CD4-positive, CD25-positive, alpha-beta regulatory T cell (primary cell): ENCODE measurements at regions not wholly inside any gene's neighbourhood (a gene's known extent, or its start where the extent isn't known, plus 50 kb on each side); places are given as distances from the start of the nearest gene placed in this dataset.

ENCODE experiments used
- ATAC-seq, 2 donors: fragments of 150-1000 bp; cut with Tn5 transposase; one replicate each; pipeline ENCODE4 v1.10.0; 2021; ENCODE audit warnings: low read depth in 2 of 2, moderate number of reproducible peaks in 2 of 2, moderate library complexity in 1 of 2
- DNase-seq, 3 donors: peaks; one replicate each; pipeline versions ENCODE4 v3.0.0 to v3.0.0-alpha.2; 2012 to 2022; ENCODE audit warnings: mixed read lengths in 1 of 3
- H3K27ac ChIP-seq: one replicate; pipeline ENCODE4 v1.7.0; 2013; ENCODE audit warnings: mild to moderate bottlenecking, low read length; ENCODE audit not compliant: insufficient read depth, poor library complexity, severe bottlenecking
- H3K27me3 ChIP-seq: one replicate; pipeline ENCODE4 v1.7.0; 2013; ENCODE audit warnings: low read length; ENCODE audit not compliant: control insufficient read depth, insufficient read depth
- H3K36me3 ChIP-seq: one replicate; pipeline ENCODE4 v1.7.0; 2013; ENCODE audit warnings: mild to moderate bottlenecking, low read length, moderate library complexity; ENCODE audit not compliant: control insufficient read depth, insufficient read depth
- H3K4me1 ChIP-seq: 2 replicates; pipeline ENCODE4 v1.7.0; 2013; ENCODE audit warnings: mild to moderate bottlenecking, low read length; ENCODE audit not compliant: insufficient read depth, control insufficient read depth, poor library complexity, severe bottlenecking
- H3K4me3 ChIP-seq: one replicate; pipeline ENCODE4 v1.7.0; 2013; ENCODE audit warnings: low read depth, mild to moderate bottlenecking, low read length, moderate library complexity
- H3K9me3 ChIP-seq, 2 experiments: 1 replicate in 1 of 2; 2 replicates in 1 of 2; pipeline ENCODE4 v1.7.0; 2013; ENCODE audit warnings: low read length in 2 of 2, mild to moderate bottlenecking in 1 of 2, moderate library complexity in 1 of 2; ENCODE audit not compliant: control insufficient read depth in 2 of 2
- H3K27ac Mint-ChIP-seq, 3 donors: one replicate each; pipeline ENCODE4 v1.8.0; 2020 to 2022; ENCODE audit warnings: mild to moderate bottlenecking in 3 of 3, mixed read lengths in 3 of 3, moderate library complexity in 2 of 3
- H3K27me3 Mint-ChIP-seq: one replicate; pipeline ENCODE4 v1.8.0; 2022; ENCODE audit warnings: mild to moderate bottlenecking, mixed read lengths
- H3K36me3 Mint-ChIP-seq: one replicate; pipeline ENCODE4 v1.8.0; 2020; ENCODE audit warnings: mixed read lengths
- H3K4me1 Mint-ChIP-seq, 4 donors: one replicate each; pipeline ENCODE4 v1.8.0; 2020 to 2022; ENCODE audit warnings: mixed read lengths in 4 of 4, mild to moderate bottlenecking in 1 of 4
- H3K4me3 Mint-ChIP-seq, 4 donors: one replicate each; pipeline ENCODE4 v1.8.0; 2020 to 2022; ENCODE audit warnings: mild to moderate bottlenecking in 4 of 4, mixed read lengths in 4 of 4, moderate library complexity in 3 of 4
- H3K9me3 Mint-ChIP-seq, 7 donors: one replicate each; pipeline ENCODE4 v1.8.0; 2020 to 2022; ENCODE audit warnings: mixed read lengths in 7 of 7, mild to moderate bottlenecking in 3 of 7, moderate library complexity in 2 of 7

DNA sequence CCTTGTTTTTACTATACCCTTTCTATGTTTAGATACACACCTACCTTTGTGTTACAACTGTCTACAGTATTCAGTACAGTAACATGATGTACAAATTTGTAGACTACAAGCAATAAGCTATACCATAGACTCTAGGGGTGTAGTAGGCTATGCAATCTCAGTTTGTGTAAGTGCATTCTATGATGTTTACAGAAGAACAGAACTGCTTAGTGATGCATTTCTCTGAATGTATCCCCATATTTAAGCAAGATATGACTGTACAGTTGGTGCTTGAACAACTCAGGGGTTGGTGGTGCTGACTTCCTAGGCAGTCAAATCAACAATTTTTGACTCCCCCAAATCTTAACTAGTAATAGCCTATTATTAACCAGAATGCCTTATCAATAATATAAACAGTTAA is 467.1 kb upstream of the TGFBR2 start:
- DNase-seq = no peak
- Mint-ChIP-seq H3K9me3 (peaks cover 0 to 14% (median 3%) of the 10 kb centered on the region in 7 donors), H3K27ac (no peak overlapping the region), H3K4me1 (peaks cover 0 to 5% (median 0%) of the 10 kb centered on the region in 4 donors), H3K36me3 (no peaks in the 10 kb centered on the region), H3K4me3 (no peak overlapping the region), H3K27me3 (no peaks in the 10 kb centered on the region)
- Histone ChIP-seq H3K4me3 (no peak overlapping the region), H3K36me3 (no peaks in the 10 kb centered on the region), H3K4me1 (no peaks in the 10 kb centered on the region), H3K27me3 (no peaks in the 10 kb centered on the region), H3K27ac (no peak overlapping the region), H3K9me3 (no peaks in the 10 kb centered on the region)
- ATAC-seq = no peak

DNA sequence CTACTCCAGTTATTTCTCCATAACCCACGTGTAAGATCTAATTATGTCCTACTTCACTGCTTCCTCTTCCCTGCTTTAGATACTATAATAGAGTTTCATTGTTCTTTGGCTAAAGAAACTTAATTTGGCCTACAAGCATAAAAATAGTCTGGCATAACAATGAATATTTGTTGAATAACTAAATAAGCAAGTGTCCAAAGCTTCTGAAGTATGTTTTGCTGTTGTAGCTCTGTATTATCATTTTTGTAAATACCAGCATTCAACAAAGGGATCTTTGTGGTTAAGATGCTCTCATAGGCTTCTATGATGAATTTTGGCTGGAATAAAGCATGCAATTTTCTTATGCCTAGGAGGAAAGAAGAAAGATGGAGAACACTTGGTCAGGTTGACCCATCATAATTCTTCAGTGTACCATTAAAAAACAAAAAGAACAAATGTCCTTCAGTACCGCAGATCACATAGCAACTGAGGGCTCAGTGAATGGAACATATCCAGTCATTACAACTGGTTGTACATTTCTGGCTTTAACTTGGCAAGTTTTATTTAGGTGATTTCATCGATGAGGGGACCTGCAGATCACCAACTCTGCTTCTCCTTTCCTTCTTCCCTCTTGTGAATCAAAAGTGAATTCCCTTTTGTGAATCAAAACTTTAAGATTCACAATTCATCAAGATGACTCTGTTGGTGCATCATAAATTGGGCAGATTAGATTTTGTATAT is 465.9 kb upstream of the TGFBR2 start:
- Histone ChIP-seq H3K27ac (no peak overlapping the region), H3K9me3 (no peaks in the 10 kb centered on the region), H3K4me1 (no peaks in the 10 kb centered on the region), H3K4me3 (no peak overlapping the region), H3K27me3 (no peaks in the 10 kb centered on the region), H3K36me3 (no peaks in the 10 kb centered on the region)
- H3K9me3 Mint-ChIP-seq = peaks cover 0 to 14% (median 3%) of the 10 kb centered on the region in 7 donors
- H3K4me3 Mint-ChIP-seq = no peak overlapping the region
- no peak overlapping the region for H3K27ac Mint-ChIP-seq
- no peak for DNase-seq
- peaks cover 0 to 5% (median 0%) of the 10 kb centered on the region in 4 donors for H3K4me1 Mint-ChIP-seq
- H3K27me3 Mint-ChIP-seq = no peaks in the 10 kb centered on the region
- H3K36me3 Mint-ChIP-seq = no peaks in the 10 kb centered on the region
- no peak for ATAC-seq

DNA sequence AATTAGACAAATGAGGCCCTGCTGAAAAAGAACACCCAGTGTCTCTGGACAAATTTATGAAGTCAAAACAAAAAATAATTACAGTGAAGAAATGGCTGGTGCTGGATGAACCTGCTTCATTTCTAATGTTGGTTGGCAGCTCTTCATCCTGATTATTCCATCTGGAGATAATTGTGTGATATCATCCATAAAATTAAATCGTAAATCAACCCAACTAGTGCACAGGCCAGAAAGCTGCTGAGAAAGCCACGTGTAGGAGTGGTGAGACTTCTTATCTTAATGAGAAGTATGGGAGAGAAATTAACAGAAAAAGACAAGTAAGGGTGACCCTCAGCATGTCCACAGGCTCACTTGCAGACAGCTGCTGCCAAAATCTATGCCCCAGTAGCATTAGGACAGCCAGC is 465.2 kb upstream of the TGFBR2 start:
- H3K4me3 ChIP-seq = no peak overlapping the region
- H3K4me1 ChIP-seq = no peaks in the 10 kb centered on the region
- no peak overlapping the region for H3K27ac ChIP-seq
- H3K27me3 ChIP-seq = no peaks in the 10 kb centered on the region
- Mint-ChIP-seq H3K27me3 (no peaks in the 10 kb centered on the region), H3K4me1 (peaks cover 0 to 5% (median 0%) of the 10 kb centered on the region in 4 donors), H3K4me3 (no peak overlapping the region), H3K27ac (no peak overlapping the region), H3K36me3 (no peaks in the 10 kb centered on the region), H3K9me3 (peaks cover 0 to 10% (median 2%) of the 10 kb centered on the region in 7 donors)
- H3K36me3 ChIP-seq = no peaks in the 10 kb centered on the region
- no peaks in the 10 kb centered on the region for H3K9me3 ChIP-seq
- ATAC-seq (no peak), DNase-seq (no peak)

DNA sequence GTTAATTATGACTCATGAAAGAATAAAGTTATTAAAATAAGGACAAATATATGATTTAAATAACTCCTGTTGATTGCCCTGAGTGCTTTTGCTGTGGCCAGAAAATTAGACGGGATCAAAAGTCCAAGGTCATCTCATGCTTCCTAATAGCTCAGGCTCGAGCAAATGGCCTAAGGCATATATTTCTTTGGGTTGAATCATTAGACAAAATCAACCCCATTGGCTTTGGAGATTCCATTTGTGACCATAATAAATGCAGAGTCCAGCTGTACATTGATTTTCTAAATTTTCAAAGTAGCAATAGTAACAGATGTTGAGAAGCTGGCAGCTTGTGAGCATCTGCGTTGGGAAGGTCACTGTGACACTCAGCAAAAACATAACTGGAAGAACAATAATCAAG is 464.5 kb upstream of the TGFBR2 start:
- H3K9me3 Mint-ChIP-seq = peaks cover 0 to 3% (median 0%) of the 10 kb centered on the region in 7 donors
- H3K4me3 Mint-ChIP-seq = no peak overlapping the region
- Histone ChIP-seq H3K9me3 (no peaks in the 10 kb centered on the region), H3K27me3 (no peaks in the 10 kb centered on the region), H3K36me3 (no peaks in the 10 kb centered on the region), H3K4me1 (no peaks in the 10 kb centered on the region), H3K27ac (no peak overlapping the region), H3K4me3 (no peak overlapping the region)
- ATAC-seq (no peak), DNase-seq (no peak)
- no peaks in the 10 kb centered on the region for H3K36me3 Mint-ChIP-seq
- H3K27me3 Mint-ChIP-seq = no peaks in the 10 kb centered on the region
- peaks cover 0 to 5% (median 0%) of the 10 kb centered on the region in 4 donors for H3K4me1 Mint-ChIP-seq
- H3K27ac Mint-ChIP-seq = no peak overlapping the region

DNA sequence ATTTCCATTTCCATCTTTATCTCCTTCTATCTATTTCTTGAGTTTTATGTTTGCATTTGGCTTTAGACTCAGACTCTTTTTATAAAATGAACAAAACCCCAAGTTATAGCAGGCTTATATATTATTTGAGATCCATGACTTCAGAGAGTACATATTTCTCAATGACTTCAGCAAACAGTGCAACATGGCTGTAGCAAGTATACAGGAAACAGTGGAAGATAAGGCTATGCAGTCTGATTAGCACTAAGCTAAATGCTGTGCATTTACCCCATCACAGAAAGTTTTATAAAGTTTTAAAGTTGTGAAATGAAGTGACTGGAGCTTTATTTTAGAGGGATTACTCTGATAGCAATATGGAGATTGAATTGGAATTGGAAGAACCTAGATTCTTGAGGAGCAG is 463.5 kb upstream of the TGFBR2 start:
- H3K27me3 Mint-ChIP-seq = no peaks in the 10 kb centered on the region
- DNase-seq (no peak), ATAC-seq (no peak)
- H3K27ac Mint-ChIP-seq = no peak overlapping the region
- H3K9me3 Mint-ChIP-seq = peaks cover 0 to 3% (median 0%) of the 10 kb centered on the region in 7 donors
- no peak overlapping the region for H3K4me3 Mint-ChIP-seq
- no peaks in the 10 kb centered on the region for H3K36me3 Mint-ChIP-seq
- Histone ChIP-seq H3K9me3 (no peaks in the 10 kb centered on the region), H3K36me3 (no peaks in the 10 kb centered on the region), H3K27ac (no peak overlapping the region), H3K4me1 (no peaks in the 10 kb centered on the region), H3K4me3 (no peak overlapping the region), H3K27me3 (no peaks in the 10 kb centered on the region)
- H3K4me1 Mint-ChIP-seq = peaks cover 0 to 5% (median 0%) of the 10 kb centered on the region in 4 donors

DNA sequence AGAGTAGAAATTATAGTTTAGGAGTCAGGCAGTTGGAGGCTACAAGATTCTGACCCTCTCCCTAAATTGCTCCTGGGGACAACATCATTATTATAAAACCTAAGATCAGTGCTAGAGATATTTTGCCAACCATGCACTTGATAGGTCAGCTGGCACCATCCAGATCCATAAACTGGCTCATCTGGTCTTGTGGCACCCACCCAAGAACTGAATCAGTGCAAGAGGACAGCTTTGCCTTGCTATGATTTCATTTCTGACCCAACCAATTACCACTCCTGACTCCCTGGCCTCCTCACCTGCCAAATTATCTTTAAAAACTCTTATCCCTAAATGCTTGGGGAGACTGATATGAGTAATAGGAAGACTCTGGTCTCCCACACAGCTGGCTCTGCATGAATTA is 461.1 kb upstream of the TGFBR2 start:
- Histone ChIP-seq H3K4me3 (no peak overlapping the region), H3K9me3 (no peaks in the 10 kb centered on the region), H3K27ac (no peak overlapping the region), H3K4me1 (no peaks in the 10 kb centered on the region), H3K36me3 (no peaks in the 10 kb centered on the region), H3K27me3 (no peaks in the 10 kb centered on the region)
- peaks cover 0 to 5% (median 0%) of the 10 kb centered on the region in 4 donors for H3K4me1 Mint-ChIP-seq
- H3K4me3 Mint-ChIP-seq = no peak overlapping the region
- H3K27ac Mint-ChIP-seq = no peak overlapping the region
- peaks cover 0 to 3% (median 0%) of the 10 kb centered on the region in 7 donors for H3K9me3 Mint-ChIP-seq
- H3K36me3 Mint-ChIP-seq = no peaks in the 10 kb centered on the region
- ATAC-seq = no peak
- DNase-seq = no peak
- no peaks in the 10 kb centered on the region for H3K27me3 Mint-ChIP-seq

DNA sequence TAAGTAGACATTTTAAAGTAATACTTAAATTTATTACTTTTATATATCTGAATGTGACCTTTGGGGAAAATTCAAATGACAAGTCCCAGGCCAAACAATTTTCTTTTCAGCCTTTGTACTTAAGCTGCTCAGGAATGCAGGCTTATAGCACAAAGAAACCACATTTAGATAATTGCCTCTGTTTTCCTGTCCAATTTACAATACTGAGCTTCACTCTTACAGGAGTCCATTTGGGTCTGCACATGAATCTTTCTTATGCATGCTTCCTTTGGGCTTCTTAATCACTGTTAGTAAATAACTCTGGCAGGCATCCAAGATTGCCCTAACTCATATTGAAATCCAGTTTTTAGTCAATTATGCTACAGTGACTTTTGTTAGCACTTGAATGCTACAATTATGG is 459.4 kb upstream of the TGFBR2 start:
- ATAC-seq (no peak), DNase-seq (no peak)

DNA sequence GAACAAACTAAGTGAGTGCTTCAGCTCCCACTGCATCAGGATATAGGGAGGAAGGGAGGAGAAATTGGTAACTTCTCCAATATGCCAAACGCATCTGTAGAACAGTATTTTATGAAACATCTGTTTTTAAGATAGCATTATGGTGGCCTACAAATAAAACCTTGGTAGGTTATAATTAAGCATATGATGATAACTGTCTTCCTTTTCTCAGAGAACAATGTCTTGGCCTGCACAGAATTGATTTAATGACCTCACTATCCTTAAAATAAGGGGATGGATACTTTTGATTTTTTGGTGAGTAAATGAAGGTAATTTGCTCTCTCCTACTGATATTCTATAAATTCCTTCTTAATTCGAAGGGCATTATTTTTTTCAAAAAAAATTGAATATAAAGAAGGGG is 451.5 kb upstream of the TGFBR2 start:
- H3K4me1 Mint-ChIP-seq = no peaks in the 10 kb centered on the region
- H3K27me3 Mint-ChIP-seq = peaks cover 4% of the 10 kb centered on the region
- no peak for DNase-seq
- H3K9me3 Mint-ChIP-seq = peaks cover 0 to 1% (median 0%) of the 10 kb centered on the region in 7 donors
- H3K27ac Mint-ChIP-seq = no peak overlapping the region
- H3K9me3 ChIP-seq = no peaks in the 10 kb centered on the region
- no peak overlapping the region for H3K4me3 Mint-ChIP-seq
- no peak overlapping the region for H3K27ac ChIP-seq
- no peaks in the 10 kb centered on the region for H3K36me3 ChIP-seq
- H3K27me3 ChIP-seq = no peaks in the 10 kb centered on the region
- H3K4me1 ChIP-seq = no peaks in the 10 kb centered on the region
- H3K4me3 ChIP-seq = no peak overlapping the region
- no peak for ATAC-seq
- H3K36me3 Mint-ChIP-seq = no peaks in the 10 kb centered on the region

More for the DNA sequence above, 459.4 kb upstream of the TGFBR2 start:
- Histone ChIP-seq H3K27me3 (no peaks in the 10 kb centered on the region), H3K27ac (no peak overlapping the region), H3K36me3 (no peaks in the 10 kb centered on the region), H3K9me3 (no peaks in the 10 kb centered on the region), H3K4me1 (no peaks in the 10 kb centered on the region), H3K4me3 (no peak overlapping the region)
- Mint-ChIP-seq H3K27me3 (peaks cover 4% of the 10 kb centered on the region), H3K4me3 (no peak overlapping the region), H3K4me1 (peaks cover 0 to 5% (median 0%) of the 10 kb centered on the region in 4 donors), H3K36me3 (no peaks in the 10 kb centered on the region), H3K27ac (no peak overlapping the region), H3K9me3 (peaks cover 0 to 3% (median 0%) of the 10 kb centered on the region in 7 donors)
